Thyroid gland (tissue), 4 donors: ENCODE measurements at regions not wholly inside any gene's neighbourhood (a gene's known extent, or its start where the extent isn't known, plus 50 kb on each side); places are given as distances from the start of the nearest gene placed in this dataset.

ENCODE experiments used
- POLR2A ChIP-seq, 2 donors: fragments of 450-650 bp; IDR thresholded peaks; one replicate each; pipeline ENCODE4 v1.6.1; 2017; ENCODE audit warnings: antibody characterized with exemption in 2 of 2, mild to moderate bottlenecking in 2 of 2, moderate library complexity in 1 of 2
- TF ChIP-seq, protein P1 (sequence below), 6 experiments: fragments of 200-600 bp in 3 of 6; fragments of 450-650 bp in 3 of 6; sonication (generic) in 3 of 6; IDR thresholded peaks; one replicate each; pipeline ENCODE4 v1.5.1; 2016 to 2019; ENCODE audit warnings: antibody characterized with exemption in 6 of 6, mild to moderate bottlenecking in 2 of 6, inconsistent platforms in 1 of 6, moderate library complexity in 1 of 6

DNA sequence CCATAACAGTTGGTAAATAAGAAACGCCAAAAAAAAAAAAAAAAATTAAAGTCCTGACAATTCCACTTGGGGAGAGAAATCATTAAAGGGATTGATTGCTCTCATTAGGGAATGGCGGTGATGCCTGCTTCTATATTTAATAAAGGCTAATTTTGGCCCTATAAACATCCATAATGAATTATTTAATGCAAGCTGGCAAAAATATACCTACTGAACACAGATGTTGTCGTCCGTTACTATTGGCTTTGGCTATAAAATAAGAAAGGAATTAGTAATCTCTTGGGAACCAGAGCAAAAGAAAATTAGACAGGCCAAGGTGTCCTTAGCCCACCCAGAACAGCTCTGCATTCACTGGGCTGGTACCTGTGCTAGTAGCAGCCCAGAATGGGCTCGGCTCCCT is 717.3 kb downstream of the DIAPH3 start:
- TF ChIP-seq, protein P1, sequence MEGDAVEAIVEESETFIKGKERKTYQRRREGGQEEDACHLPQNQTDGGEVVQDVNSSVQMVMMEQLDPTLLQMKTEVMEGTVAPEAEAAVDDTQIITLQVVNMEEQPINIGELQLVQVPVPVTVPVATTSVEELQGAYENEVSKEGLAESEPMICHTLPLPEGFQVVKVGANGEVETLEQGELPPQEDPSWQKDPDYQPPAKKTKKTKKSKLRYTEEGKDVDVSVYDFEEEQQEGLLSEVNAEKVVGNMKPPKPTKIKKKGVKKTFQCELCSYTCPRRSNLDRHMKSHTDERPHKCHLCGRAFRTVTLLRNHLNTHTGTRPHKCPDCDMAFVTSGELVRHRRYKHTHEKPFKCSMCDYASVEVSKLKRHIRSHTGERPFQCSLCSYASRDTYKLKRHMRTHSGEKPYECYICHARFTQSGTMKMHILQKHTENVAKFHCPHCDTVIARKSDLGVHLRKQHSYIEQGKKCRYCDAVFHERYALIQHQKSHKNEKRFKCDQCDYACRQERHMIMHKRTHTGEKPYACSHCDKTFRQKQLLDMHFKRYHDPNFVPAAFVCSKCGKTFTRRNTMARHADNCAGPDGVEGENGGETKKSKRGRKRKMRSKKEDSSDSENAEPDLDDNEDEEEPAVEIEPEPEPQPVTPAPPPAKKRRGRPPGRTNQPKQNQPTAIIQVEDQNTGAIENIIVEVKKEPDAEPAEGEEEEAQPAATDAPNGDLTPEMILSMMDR (IDR thresholded peaks at IDR 0.05), result no peak
- no peak for TF ChIP-seq POLR2A (IDR thresholded peaks at IDR 0.05)
